ENCODE measurements at regions not wholly inside any gene's neighbourhood (a gene's known extent, or its start where the extent isn't known, plus 50 kb on each side); places are given as distances from the start of the nearest gene placed in this dataset.
A peak's percentile ranks its signal among the peaks of the same experiment; 100 is the strongest.

DNA sequence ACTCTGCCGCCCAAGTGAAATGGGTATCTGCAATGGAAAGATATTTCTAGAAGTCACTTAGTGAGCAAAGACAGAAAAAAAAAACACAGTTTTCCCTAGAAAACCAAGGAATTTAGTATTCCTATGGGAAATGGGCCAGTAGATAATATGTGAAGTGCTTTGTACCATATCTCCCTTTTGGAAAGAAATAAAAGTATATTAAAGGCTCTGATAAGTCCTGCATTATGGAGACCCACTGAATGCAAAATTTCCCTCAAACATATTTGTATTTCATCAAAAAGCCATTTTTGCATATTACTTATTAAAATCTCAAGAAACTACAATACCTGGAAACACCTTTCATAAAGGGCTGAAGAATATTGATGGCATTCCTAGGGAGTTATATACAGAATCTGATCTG lies 51.6 kb upstream of the DYNLRB2 start:
- no peak for DNase-seq

DNA sequence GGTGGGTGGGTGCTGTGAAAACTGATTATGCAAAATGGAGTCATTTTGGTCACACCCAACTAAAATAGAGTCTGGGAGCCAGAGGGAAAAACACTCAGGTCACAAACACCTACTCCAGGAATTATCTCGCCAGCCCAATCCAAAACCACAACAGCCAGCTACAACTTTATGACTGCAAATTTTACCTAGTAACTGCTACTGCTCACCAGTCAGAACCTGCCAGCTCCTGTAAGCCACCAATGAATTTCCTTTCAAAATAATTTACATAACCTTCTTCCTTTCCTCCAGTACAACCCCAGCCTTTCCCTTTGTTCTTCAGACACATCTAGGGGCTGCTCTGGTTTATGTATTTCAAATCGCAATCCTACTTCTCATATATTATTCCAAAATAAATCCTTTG lies 52.6 kb upstream of the DYNLRB2 start:
- DNase-seq, result no peak

DNA sequence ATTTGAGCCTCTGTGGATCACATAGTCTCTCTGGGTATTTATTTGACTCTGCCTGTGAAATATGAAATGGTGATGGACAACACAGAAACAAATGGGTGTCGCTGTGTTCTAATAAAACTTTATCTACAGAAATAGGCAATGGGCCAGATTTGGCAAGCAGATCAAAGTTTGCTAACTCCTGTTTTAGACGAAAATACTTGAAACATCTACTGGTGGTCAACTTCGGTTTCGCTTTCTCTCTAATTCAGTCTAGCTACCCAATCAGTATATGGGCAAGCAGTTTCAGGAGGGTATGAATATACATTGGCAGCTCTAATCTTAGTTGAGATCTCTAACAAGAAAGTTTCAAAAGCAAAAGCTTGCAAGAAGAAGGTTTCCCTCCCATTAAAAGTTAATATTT lies 60.1 kb upstream of the DYNLRB2 start:
- DNase-seq, result no peak

DNA sequence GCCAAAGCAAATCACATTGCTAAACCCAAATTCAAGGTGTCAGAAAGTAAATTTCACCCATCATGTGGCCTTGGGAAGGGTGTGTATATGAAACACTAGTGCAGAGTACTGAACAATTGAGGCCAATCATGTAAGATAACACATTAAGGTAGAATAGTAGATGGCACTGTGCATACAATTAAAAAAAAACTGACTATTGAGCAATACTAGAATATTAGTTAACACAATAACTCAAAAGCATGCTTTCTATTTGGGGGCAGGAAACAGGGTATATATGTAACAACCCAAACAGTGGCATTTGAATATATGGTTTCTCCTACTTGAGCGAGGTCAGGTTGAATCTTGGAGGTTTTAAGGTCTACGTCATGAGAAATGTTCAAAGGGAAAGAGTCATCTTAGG lies 63.0 kb upstream of the DYNLRB2 start:
- no peak for DNase-seq

DNA sequence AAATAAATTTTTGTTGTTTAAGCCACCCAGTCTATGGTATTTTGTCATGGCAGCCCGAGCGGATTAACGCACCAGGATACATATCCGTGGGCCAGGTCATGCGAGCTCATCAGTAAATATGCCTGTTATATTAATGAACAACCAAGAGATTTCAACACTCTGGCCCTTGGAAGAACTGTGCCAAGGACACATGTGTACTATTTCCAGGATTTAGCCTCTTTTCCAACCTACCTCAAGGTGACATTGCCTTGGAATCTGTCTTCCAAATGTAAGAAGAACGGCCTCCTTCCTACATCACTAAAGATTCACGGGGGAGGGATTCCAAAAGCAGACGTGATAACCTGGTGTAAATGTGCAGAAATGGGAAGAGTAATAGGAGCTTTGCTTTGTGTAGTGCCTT lies 72.8 kb upstream of the DYNLRB2 start:
- no peak for DNase-seq

DNA sequence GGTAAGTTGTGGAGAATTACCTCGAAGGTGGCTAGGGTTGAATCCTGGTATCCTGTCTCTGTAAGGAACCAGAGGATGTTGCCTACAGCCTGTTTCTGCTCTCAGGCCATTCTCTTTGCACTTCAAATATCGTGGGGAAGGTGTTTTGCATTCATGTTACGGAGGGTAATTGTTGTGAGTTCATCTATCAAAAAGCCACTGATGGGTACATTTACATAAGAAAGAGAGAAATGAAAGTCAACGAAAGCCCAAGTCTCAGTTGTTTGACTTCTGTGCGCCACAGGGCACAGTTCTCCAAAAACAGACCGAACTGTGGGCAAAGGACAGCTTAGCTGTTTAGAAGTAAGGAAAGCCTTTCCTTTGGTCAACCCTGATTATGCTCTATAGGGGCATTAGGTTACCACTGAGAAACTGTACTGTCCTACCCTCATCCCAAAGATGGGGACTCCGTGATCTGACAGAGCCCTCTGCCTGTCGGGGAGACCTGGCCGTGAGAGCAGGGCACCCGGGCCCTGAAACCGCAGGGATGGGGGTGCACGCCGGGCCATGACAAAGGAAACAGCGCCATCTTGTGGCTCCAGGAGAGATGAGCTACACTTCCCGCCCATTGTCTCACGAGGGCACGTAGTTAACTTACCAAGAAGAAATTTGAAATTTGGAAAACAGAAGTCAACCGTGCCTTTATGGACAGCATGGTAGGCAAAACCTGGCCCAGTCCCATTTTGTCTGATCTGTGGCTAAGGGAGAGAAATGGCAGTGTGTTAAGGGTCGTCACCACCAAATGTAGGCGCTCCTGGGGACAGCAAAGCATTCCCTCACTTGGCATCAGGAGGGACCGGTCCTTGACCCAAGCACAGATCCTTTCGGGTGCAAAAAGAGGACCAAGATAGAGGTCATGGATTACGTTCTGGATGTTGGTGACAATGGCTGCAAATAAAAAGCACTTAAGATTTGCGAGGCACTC lies 74.5 kb upstream of the DYNLRB2 start:
- DNase-seq, result peak; percentile 67

DNA sequence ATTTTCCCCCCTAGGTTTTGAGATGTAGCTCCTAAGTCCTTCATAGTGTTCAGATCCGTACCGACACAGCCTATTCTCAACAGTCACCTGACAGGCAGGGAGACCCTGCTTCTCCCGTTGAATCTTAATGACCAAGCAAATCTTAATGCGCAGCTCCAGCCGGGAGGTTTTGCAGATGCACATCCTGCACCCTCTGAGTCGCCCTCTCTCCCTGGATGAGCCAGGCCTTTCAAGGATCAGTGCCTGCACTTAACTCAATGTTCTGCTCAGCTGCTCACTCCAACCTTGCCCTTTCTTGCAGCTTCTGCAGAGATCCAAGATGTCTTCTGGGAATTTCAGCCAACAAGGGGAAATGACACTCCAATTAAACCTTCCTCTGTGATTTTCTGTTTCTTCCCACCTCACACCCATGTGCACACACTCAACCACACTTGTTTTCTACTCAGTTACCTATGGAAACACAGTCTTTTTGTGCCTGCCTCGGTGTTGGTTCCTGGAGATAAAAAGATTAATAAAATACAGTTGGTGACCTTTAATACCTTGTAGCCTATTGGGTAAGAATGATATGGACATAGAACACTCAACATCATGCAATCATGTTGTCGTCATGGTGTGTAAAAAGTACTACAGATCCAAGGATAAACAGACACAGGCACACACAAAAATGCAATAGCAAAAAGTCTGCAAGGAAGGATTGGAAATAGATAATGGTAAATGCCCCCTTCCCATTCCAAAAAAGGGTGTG lies 76.9 kb upstream of the DYNLRB2 start:
- DNase-seq, result no peak

DNA sequence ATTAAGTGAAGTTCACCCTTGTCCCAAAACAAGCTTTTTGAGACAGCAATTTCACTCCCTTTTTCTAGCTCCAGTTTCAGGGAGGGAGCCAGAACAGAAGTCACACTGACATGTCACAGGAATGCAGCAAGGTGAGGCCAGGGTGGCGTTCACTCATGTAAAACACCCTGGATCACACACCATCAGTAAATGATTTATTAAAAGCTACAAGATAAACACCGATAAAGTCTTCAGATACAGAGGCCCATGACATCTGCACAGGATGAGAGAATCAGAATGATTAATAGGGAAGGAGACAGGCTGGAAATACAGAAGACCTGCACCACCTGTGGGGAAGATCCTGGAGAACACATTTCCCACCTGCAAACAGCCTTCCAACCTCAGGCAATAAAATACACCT lies 77.5 kb upstream of the DYNLRB2 start:
- DNase-seq, result no peak

DNA sequence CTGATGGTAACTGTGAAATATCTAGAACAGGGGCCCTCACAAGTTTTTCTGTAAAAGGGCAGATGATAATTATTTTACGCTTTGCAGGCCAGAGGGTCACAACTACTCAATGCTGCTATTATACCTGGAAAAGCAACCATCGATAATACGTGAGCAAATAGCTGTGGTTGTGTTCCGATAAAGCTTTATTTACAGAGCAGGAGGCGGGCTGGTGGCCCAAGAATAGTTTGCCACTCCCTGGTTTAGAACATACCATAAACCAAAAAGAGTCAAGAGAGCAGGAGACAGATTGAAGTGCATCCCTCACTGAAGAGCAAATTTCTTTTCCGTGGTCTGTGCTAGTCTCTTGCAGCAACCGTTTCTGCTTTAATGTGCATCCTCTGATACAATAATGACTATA lies 77.9 kb upstream of the DYNLRB2 start:
- DNase-seq, result no peak

DNA sequence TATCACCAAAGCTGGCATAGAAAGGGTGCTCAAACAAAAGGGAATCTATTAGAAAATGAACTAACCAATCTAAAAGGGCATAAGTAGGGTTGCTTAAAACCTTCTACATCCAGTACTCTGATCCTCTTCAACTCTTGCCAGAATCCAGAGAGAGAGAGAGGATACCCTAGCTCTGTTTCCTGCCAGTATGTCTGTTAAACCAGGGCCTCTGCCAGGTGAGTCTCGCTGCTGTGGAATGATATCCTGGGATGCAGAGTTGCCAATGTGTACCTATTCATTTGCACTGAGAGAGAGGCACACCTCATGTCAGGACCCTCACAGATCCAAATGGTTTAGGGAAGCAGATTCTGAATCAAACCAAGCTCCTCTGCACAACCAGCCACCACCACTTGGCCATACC lies 79.8 kb upstream of the DYNLRB2 start:
- DNase-seq, result no peak

DNA sequence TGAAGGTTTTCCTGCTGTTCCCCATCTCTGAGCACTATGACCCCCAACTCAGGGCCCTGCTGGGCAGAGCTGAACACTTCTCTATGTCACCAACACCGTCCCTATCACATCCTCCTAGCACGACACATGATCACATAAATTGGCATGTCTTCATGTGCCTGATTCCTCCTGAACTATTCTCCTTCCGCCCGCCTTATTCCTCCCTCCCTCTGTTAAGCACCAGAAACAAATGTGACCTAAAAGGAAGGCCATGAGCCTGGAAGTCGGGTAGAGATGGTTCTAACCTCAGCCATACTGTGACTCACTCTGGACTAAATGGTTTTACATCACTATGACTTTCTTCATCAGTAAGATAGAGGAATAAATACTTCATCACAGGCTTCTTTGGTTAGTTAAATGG lies 80.8 kb upstream of the DYNLRB2 start:
- no peak for DNase-seq

DNA sequence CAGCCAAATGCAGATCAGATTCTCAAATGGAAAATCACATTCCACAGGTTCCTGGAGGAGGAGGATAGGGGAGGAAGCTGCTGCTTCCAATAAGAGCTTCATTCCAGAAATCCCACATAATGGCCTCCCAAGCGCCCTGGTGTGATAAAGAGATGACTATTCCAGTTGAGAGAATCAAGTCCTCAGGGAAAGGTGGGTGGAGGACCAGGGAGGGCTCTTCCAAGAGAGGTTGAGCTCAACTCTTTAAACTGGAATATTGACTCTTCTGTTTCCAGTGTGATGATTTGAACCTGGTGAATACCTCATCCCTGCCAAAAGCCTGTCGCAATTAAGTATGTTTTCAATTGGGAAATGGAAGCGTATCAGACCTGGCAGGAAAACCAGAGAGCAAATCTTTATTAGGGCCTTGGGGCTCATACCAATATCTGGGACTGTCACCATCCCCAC lies 81.4 kb upstream of the DYNLRB2 start:
- DNase-seq, result no peak

DNA sequence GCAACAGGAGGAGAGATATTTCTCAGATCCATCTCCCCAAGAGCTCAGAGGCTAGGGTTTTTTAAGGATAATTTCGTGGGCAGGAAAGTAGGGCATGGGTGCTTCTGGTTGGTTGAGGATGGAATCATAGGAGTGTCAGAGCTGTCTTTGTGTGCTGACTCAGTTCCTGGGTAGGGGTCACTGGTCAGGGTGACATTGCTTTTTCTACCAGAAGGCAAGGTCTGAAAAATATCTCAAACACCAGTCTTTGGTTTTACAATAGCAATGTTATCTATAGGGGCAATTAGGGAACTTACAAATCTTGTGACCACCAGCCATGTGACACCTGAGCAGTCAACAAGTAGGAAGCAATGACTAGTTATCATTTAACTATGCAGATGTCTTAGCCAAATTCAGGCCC lies 82.9 kb upstream of the DYNLRB2 start:
- no peak for DNase-seq

DNA sequence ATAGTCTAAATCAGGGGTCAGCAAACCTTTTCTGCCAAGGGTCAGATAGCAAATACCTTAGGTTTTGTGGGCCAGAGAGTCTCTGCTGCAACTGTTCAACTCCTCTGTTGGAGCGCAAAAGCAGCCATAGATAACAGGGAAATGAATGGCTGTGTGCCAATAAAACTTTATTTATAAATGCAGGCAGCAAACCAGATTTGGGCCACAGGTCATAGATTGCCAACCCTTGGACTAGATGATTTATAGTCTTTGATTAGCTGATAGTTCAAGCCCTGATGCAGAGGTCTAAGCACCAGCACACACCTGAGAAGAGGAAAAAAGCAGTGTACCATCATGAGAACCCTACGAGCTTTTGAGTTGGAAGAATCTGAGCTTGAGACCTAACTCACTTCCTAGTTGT lies 86.0 kb upstream of the DYNLRB2 start:
- DNase-seq, result no peak

DNA sequence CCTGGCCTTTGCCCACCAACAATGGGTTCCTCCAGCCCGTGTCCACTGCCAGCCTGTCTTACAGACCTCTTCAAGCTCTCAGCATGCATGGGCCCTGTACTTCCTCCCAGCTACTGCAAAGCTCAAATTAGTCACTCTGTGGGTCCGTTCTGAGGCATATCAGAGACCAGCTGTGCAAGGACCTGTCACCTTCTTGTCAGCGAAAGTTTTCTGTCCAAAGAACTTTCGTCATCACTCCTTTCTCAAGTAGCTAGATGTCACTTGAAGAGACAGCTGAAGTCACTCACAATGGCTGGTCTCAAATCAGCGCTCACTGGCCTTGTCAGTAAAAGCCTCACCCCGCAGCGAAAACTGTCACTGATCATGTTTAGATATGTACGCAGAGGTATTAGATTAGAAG lies 91.4 kb upstream of the DYNLRB2 start:
- no peak for DNase-seq

DNA sequence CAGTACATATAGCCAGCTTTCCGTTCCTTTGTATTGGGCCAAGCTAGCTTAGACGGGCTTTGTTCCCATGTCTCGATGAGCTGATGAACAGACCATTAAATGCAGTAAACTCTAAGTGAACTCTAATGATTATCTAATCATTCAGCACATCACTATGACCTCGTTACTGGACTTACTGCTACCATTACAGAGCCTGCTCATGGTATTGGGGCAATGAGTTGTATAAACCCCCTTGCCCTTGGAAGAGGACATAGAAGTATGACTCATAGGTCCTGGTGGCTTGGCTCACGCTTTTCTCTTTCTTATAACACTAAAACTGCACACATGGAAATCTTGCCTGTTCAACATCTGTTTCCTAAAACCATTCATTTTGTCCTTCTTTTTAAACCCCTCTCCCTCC lies 93.6 kb upstream of the DYNLRB2 start:
- no peak for DNase-seq

DNA sequence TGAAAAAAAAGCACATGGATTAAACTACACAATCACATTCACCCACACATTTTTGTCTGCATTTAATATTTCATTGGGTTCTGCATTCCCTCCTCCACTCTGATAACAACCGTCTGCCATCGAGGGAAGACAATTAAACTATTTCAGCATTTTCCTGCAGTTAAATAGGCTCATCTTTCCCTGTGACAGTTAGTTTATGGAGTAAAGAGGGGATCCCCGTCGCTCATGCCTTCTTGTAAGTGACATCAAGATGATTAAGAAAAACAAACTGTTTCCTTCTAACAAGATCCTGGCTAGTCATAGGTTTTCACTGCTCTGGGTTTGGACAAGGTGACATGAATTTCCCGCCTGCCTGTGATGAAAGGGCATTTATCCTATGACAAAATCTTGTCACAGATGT lies 98.0 kb upstream of the DYNLRB2 start:
- DNase-seq, result no peak

DNA sequence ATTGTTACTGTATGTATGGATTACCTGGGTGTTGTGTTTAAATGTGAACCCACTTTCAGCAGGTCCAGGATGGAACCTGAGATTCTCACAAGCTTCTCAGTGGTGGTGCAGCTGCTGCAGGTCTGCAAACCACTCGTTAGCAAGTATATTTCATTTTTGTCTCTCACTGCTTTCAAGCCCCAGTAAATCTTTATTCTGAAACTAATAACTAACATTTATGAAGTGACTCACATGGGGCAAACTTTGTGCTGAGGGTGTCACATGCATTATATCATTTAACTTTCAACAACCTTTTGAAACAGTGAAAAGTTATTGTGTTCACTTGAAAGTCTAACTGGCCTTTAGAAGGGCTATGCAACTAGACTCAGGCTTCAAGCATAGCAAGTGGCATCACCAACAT lies 98.9 kb upstream of the DYNLRB2 start:
- DNase-seq, result no peak

DNA sequence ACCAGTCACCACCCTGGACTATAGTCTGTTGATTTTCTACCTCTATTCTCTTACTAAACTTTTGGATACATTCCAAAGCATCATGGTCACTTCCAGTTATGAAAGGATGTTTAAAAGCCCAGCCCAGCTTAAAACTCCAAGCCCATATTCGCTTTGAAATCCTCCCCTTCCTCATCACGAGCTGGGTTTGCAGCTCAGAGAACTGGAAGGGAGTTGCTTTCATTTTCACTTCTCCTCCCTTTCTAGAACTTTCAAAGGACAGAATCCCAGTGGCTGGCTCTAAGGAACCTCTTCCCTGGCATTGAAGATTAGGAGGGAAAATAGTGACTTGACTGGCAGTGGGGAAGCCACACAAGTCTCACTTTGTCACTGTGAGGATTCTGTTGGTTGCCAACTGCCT lies 100.1 kb upstream of the DYNLRB2 start:
- no peak for DNase-seq

DNA sequence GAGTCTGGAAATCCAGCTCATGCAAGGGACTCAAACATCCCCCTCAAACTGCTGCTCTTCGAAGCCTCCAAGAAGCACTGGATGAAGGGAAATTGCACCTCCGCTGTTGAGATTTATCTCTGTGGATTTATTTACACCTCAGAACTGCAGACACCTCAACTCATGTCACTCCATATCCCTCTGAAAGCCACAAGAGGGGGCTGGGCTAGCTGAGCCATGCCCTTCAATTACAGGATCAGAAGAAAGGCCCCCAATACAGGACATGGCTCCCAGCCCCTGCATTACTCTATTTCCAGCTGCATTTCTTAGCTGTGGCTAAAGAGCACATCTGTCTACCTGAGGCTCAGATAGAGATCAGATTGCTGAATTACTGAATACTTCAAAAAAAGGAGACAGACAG lies 103.1 kb upstream of the DYNLRB2 start:
- DNase-seq, result no peak

DNA sequence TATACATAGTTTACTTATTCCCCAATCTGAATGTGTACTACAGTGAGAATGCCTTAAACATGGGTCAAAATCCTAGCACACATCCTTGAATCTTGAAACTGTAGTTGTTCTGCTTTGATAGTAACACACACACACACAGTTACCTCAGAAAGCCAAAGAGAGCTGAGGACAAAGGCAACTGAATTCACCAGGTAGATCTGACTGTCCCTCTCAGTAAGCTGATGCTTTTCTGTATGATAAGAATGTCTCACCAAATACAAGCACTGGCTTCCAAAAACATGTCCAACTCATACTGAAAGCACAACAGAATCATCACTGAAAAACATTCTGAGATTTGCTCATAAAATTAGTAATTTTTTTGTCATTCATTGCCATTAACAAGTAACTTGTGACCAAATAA lies 104.3 kb upstream of the DYNLRB2 start:
- DNase-seq, result no peak

DNA sequence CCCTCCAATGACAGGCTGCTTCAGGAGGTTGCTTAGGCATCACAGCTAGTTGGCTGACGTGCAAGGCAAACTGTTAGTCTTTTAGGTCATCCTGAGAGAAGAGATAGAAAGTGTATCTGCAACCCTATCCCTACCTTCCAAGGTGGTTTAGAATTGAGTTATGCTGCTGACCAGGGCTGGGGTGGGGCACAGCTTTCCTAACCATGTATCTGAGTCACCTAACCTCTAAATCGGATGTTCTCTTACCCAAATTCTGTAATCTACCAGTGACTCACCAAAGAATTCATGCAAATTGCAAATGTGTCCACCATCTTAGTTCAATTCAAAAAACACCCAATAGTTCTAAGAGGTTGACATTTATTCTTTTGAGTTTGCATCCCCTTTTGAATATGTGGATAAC lies 107.2 kb upstream of the DYNLRB2 start:
- DNase-seq, result no peak

DNA sequence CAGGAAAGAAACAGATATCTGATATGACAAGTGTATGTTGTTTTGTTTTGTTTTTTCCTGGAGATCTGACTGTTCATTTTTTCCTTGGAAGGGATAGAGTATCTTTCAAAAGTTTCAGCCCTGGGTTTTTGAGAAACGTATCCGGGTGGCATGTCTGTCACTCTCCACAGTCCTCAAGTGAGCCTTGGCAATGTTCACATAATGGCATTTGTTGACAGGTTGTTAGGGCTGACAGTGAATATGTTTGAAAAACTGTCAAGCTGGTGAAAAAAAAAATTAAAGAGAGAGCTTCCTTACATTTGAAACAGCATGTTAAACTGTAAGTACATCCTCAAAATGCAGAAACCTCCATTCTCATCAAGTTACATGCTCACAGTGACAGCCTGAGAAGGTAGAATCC lies 113.0 kb upstream of the DYNLRB2 start:
- no peak for DNase-seq
